Immature natural killer cell (primary cell): ENCODE measurements at regions not wholly inside any gene's neighbourhood (a gene's known extent, or its start where the extent isn't known, plus 50 kb on each side); places are given as distances from the start of the nearest gene placed in this dataset.
"Not testable (repeated sequence)": the region's sequence is repeated elsewhere in the genome, so short reads cannot be mapped to it uniquely, and the experiment has no call there.

Experiments
- DNase-seq, 3 donors: peaks; one replicate each; pipeline ENCODE4 v3.0.0; 2022; ENCODE audit warnings: mixed read lengths in 1 of 3
- H3K27ac Mint-ChIP-seq, 6 donors: one replicate each; pipeline ENCODE4 v1.8.0; 2020; ENCODE audit warnings: mixed read lengths in 6 of 6, mild to moderate bottlenecking in 5 of 6, inconsistent platforms in 4 of 6, moderate library complexity in 3 of 6
- H3K27me3 Mint-ChIP-seq, 3 donors: one replicate each; pipeline ENCODE4 v1.8.0; 2020 to 2021; ENCODE audit warnings: low read depth in 3 of 3, mild to moderate bottlenecking in 3 of 3, mixed read lengths in 3 of 3, moderate library complexity in 3 of 3, inconsistent platforms in 1 of 3
- H3K36me3 Mint-ChIP-seq, 3 donors: one replicate each; pipeline ENCODE4 v1.8.0; 2020; ENCODE audit warnings: mixed read lengths in 3 of 3, inconsistent platforms in 2 of 3, mild to moderate bottlenecking in 2 of 3
- H3K4me1 Mint-ChIP-seq, 2 donors: one replicate each; pipeline ENCODE4 v1.8.0; 2020; ENCODE audit warnings: inconsistent platforms in 2 of 2, mild to moderate bottlenecking in 2 of 2, mixed read lengths in 2 of 2, moderate library complexity in 1 of 2
- H3K4me3 Mint-ChIP-seq, 5 donors: one replicate each; pipeline ENCODE4 v1.8.0; 2020; ENCODE audit warnings: mild to moderate bottlenecking in 5 of 5, mixed read lengths in 5 of 5, inconsistent platforms in 3 of 5, moderate library complexity in 3 of 5
- H3K9me3 Mint-ChIP-seq, 6 donors: one replicate each; pipeline ENCODE4 v1.8.0; 2020; ENCODE audit warnings: mild to moderate bottlenecking in 6 of 6, mixed read lengths in 6 of 6, inconsistent platforms in 4 of 6, moderate library complexity in 3 of 6

- Mint-ChIP-seq H3K27me3 (peaks cover 0 to 1% (median 0%) of the 10 kb centered on the region in 3 donors), H3K9me3 (peaks cover 10 to 18% (median 13%) of the 10 kb centered on the region in 6 donors), H3K4me1 (no peaks in the 10 kb centered on the region), H3K4me3 (no peak overlapping the region), H3K27ac (no peak overlapping the region), H3K36me3 (no peaks in the 10 kb centered on the region)
- no peak for DNase-seq
These were observed 1228.3 kb upstream of the FAM98A start for GRCh38 chr2:34827398-34827797.

GRCh38 chr2:34825686-34826085 is 1226.6 kb upstream of the FAM98A start:
- Mint-ChIP-seq H3K4me1 (no peaks in the 10 kb centered on the region), H3K9me3 (peaks cover 10 to 26% (median 13%) of the 10 kb centered on the region in 6 donors), H3K4me3 (no peak overlapping the region), H3K27ac (no peak overlapping the region), H3K36me3 (no peaks in the 10 kb centered on the region), H3K27me3 (peaks cover 0 to 1% (median 0%) of the 10 kb centered on the region in 3 donors)
- DNase-seq = no peak

- peaks cover 0 to 2% (median 1%) of the 10 kb centered on the region in 3 donors for H3K27me3 Mint-ChIP-seq
- H3K9me3 Mint-ChIP-seq = peaks cover 8 to 18% (median 12%) of the 10 kb centered on the region in 6 donors
- H3K4me3 Mint-ChIP-seq = no peak overlapping the region
- H3K36me3 Mint-ChIP-seq = no peaks in the 10 kb centered on the region
- no peak overlapping the region for H3K27ac Mint-ChIP-seq
- DNase-seq = no peak
- no peaks in the 10 kb centered on the region for H3K4me1 Mint-ChIP-seq
These were observed 1223.5 kb upstream of the FAM98A start for GRCh38 chr2:34822616-34823015.

- Mint-ChIP-seq H3K4me1 (no peaks in the 10 kb centered on the region), H3K4me3 (no peak overlapping the region), H3K27me3 (no peaks in the 10 kb centered on the region), H3K9me3 (peaks cover 2 to 8% (median 4%) of the 10 kb centered on the region in 6 donors), H3K36me3 (no peaks in the 10 kb centered on the region), H3K27ac (no peak overlapping the region)
- no peak for DNase-seq
These were observed 1216.1 kb upstream of the FAM98A start for GRCh38 chr2:34815052-34815741.

- H3K27ac Mint-ChIP-seq = no peak overlapping the region
- no peaks in the 10 kb centered on the region for H3K4me1 Mint-ChIP-seq
These were observed 1211.4 kb upstream of the FAM98A start for GRCh38 chr2:34810456-34810855.

GRCh38 chr2:34808426-34808825 is 1209.3 kb upstream of the FAM98A start:
- no peak overlapping the region for H3K27ac Mint-ChIP-seq
- DNase-seq = no peak
- no peaks in the 10 kb centered on the region for H3K27me3 Mint-ChIP-seq
- H3K36me3 Mint-ChIP-seq = no peaks in the 10 kb centered on the region
- H3K4me3 Mint-ChIP-seq = no peak overlapping the region
- no peaks in the 10 kb centered on the region for H3K4me1 Mint-ChIP-seq
- peaks cover 6 to 8% (median 6%) of the 10 kb centered on the region in 6 donors for H3K9me3 Mint-ChIP-seq

More at GRCh38 chr2:34810456-34810855, 1211.4 kb upstream of the FAM98A start:
- no peaks in the 10 kb centered on the region for H3K36me3 Mint-ChIP-seq
- H3K27me3 Mint-ChIP-seq = no peaks in the 10 kb centered on the region
- no peak for DNase-seq
- H3K9me3 Mint-ChIP-seq = peaks cover 6 to 8% (median 6%) of the 10 kb centered on the region in 6 donors
- H3K4me3 Mint-ChIP-seq = no peak overlapping the region

- H3K27ac Mint-ChIP-seq = no peak overlapping the region
- H3K27me3 Mint-ChIP-seq = no peaks in the 10 kb centered on the region
- H3K36me3 Mint-ChIP-seq = no peaks in the 10 kb centered on the region
- DNase-seq = no peak
- H3K4me1 Mint-ChIP-seq = no peaks in the 10 kb centered on the region
- H3K4me3 Mint-ChIP-seq = no peak overlapping the region
- H3K9me3 Mint-ChIP-seq = peaks cover 3 to 8% (median 6%) of the 10 kb centered on the region in 6 donors
These were observed 1207.8 kb upstream of the FAM98A start for GRCh38 chr2:34806891-34807290.

- H3K4me3 Mint-ChIP-seq = no peak overlapping the region
- DNase-seq = no peak
- peaks cover 3 to 8% (median 6%) of the 10 kb centered on the region in 6 donors for H3K9me3 Mint-ChIP-seq
- no peak overlapping the region for H3K27ac Mint-ChIP-seq
- no peaks in the 10 kb centered on the region for H3K36me3 Mint-ChIP-seq
- no peaks in the 10 kb centered on the region for H3K27me3 Mint-ChIP-seq
- no peaks in the 10 kb centered on the region for H3K4me1 Mint-ChIP-seq
These were observed 1207.3 kb upstream of the FAM98A start for GRCh38 chr2:34806396-34806795.

GRCh38 chr2:34799556-34799955 is 1200.5 kb upstream of the FAM98A start:
- Mint-ChIP-seq H3K4me3 (no peak overlapping the region), H3K27ac (no peak overlapping the region), H3K27me3 (no peaks in the 10 kb centered on the region), H3K9me3 (peaks cover 0 to 4% (median 0%) of the 10 kb centered on the region in 6 donors), H3K4me1 (no peaks in the 10 kb centered on the region), H3K36me3 (no peaks in the 10 kb centered on the region)
- DNase-seq = no peak

- peaks cover 0 to 14% (median 6%) of the 10 kb centered on the region in 6 donors for H3K9me3 Mint-ChIP-seq
- not testable (repeated sequence) for H3K4me3 Mint-ChIP-seq, DNase-seq, H3K27ac Mint-ChIP-seq, H3K4me1 Mint-ChIP-seq, H3K27me3 Mint-ChIP-seq, H3K36me3 Mint-ChIP-seq
These were observed 1196.5 kb upstream of the FAM98A start for GRCh38 chr2:34795586-34795985.

- Mint-ChIP-seq H3K4me1 (no peaks in the 10 kb centered on the region), H3K27ac (no peak overlapping the region), H3K9me3 (peaks cover 6 to 34% (median 9%) of the 10 kb centered on the region in 6 donors), H3K36me3 (no peaks in the 10 kb centered on the region), H3K27me3 (no peaks in the 10 kb centered on the region), H3K4me3 (no peak overlapping the region)
- DNase-seq = no peak
These were observed 1190.1 kb upstream of the FAM98A start for GRCh38 chr2:34789169-34789568.

- no peaks in the 10 kb centered on the region for H3K27me3 Mint-ChIP-seq
These were observed 1188.2 kb upstream of the FAM98A start for GRCh38 chr2:34787341-34787740.

GRCh38 chr2:34785206-34785785 is 1186.2 kb upstream of the FAM98A start:
- H3K4me1 Mint-ChIP-seq = no peaks in the 10 kb centered on the region
- no peak overlapping the region for H3K27ac Mint-ChIP-seq
- no peak for DNase-seq
- H3K36me3 Mint-ChIP-seq = no peaks in the 10 kb centered on the region
- H3K9me3 Mint-ChIP-seq = peaks cover 3 to 37% (median 11%) of the 10 kb centered on the region in 6 donors
- peaks cover 0 to 1% (median 0%) of the 10 kb centered on the region in 3 donors for H3K27me3 Mint-ChIP-seq
- no peak overlapping the region for H3K4me3 Mint-ChIP-seq

More at GRCh38 chr2:34787341-34787740, 1188.2 kb upstream of the FAM98A start:
- H3K4me3 Mint-ChIP-seq = no peak overlapping the region
- no peak for DNase-seq
- H3K9me3 Mint-ChIP-seq = peaks cover 6 to 42% (median 9%) of the 10 kb centered on the region in 6 donors
- no peaks in the 10 kb centered on the region for H3K36me3 Mint-ChIP-seq
- no peak overlapping the region for H3K27ac Mint-ChIP-seq
- no peaks in the 10 kb centered on the region for H3K4me1 Mint-ChIP-seq

- no peak for DNase-seq
- Mint-ChIP-seq H3K36me3 (no peaks in the 10 kb centered on the region), H3K27me3 (peaks cover 0 to 1% (median 0%) of the 10 kb centered on the region in 3 donors), H3K27ac (no peak overlapping the region), H3K4me1 (no peaks in the 10 kb centered on the region), H3K9me3 (peaks cover 2 to 36% (median 12%) of the 10 kb centered on the region in 6 donors), H3K4me3 (no peak overlapping the region)
These were observed 1185.6 kb upstream of the FAM98A start for GRCh38 chr2:34784701-34785100.
